Gastroesophageal sphincter (tissue), 3 donors: ENCODE measurements at regions not wholly inside any gene's neighbourhood (a gene's known extent, or its start where the extent isn't known, plus 50 kb on each side); places are given as distances from the start of the nearest gene placed in this dataset.

Experiments used
- POLR2A ChIP-seq, 2 donors: fragments of 450-650 bp; IDR thresholded peaks; one replicate each; pipeline ENCODE4 v1.6.1; 2017; ENCODE audit warnings: antibody characterized with exemption in 2 of 2, mild to moderate bottlenecking in 2 of 2, moderate library complexity in 1 of 2
- POLR2AphosphoS5 ChIP-seq: sonication (generic); formaldehyde crosslinking; IDR thresholded peaks from one replicate; pipeline ENCODE4 v1.6.1; 2017; ENCODE audit warnings: antibody characterized with exemption
- TF ChIP-seq, protein P1 (sequence below), 4 experiments: fragments of 200-600 bp in 2 of 4; fragments of 450-650 bp in 2 of 4; sonication (generic) in 1 of 4; IDR thresholded peaks; one replicate each; pipeline ENCODE4 v1.5.1; 2017 to 2019; ENCODE audit warnings: antibody characterized with exemption in 4 of 4, mild to moderate bottlenecking in 2 of 4, moderate library complexity in 2 of 4

- TF ChIP-seq POLR2A (IDR thresholded peaks at IDR 0.05) (no peak), POLR2AphosphoS5 (no peak)
- TF ChIP-seq, protein P1, sequence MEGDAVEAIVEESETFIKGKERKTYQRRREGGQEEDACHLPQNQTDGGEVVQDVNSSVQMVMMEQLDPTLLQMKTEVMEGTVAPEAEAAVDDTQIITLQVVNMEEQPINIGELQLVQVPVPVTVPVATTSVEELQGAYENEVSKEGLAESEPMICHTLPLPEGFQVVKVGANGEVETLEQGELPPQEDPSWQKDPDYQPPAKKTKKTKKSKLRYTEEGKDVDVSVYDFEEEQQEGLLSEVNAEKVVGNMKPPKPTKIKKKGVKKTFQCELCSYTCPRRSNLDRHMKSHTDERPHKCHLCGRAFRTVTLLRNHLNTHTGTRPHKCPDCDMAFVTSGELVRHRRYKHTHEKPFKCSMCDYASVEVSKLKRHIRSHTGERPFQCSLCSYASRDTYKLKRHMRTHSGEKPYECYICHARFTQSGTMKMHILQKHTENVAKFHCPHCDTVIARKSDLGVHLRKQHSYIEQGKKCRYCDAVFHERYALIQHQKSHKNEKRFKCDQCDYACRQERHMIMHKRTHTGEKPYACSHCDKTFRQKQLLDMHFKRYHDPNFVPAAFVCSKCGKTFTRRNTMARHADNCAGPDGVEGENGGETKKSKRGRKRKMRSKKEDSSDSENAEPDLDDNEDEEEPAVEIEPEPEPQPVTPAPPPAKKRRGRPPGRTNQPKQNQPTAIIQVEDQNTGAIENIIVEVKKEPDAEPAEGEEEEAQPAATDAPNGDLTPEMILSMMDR (IDR thresholded peaks at IDR 0.05), result no peak
These were observed 235.1 kb downstream of the UQCRFS1 start for GRCh38 chr19:28977826-28978225.
